Immature natural killer cell (primary cell): ENCODE measurements at regions not wholly inside any gene's neighbourhood (a gene's known extent, or its start where the extent isn't known, plus 50 kb on each side); places are given as distances from the start of the nearest gene placed in this dataset.

Experiments
- DNase-seq, 3 donors: peaks; one replicate each; pipeline ENCODE4 v3.0.0; 2022; ENCODE audit warnings: mixed read lengths in 1 of 3
- H3K27ac Mint-ChIP-seq, 6 donors: one replicate each; pipeline ENCODE4 v1.8.0; 2020; ENCODE audit warnings: mixed read lengths in 6 of 6, mild to moderate bottlenecking in 5 of 6, inconsistent platforms in 4 of 6, moderate library complexity in 3 of 6
- H3K27me3 Mint-ChIP-seq, 3 donors: one replicate each; pipeline ENCODE4 v1.8.0; 2020 to 2021; ENCODE audit warnings: low read depth in 3 of 3, mild to moderate bottlenecking in 3 of 3, mixed read lengths in 3 of 3, moderate library complexity in 3 of 3, inconsistent platforms in 1 of 3
- H3K36me3 Mint-ChIP-seq, 3 donors: one replicate each; pipeline ENCODE4 v1.8.0; 2020; ENCODE audit warnings: mixed read lengths in 3 of 3, inconsistent platforms in 2 of 3, mild to moderate bottlenecking in 2 of 3
- H3K4me1 Mint-ChIP-seq, 2 donors: one replicate each; pipeline ENCODE4 v1.8.0; 2020; ENCODE audit warnings: inconsistent platforms in 2 of 2, mild to moderate bottlenecking in 2 of 2, mixed read lengths in 2 of 2, moderate library complexity in 1 of 2
- H3K4me3 Mint-ChIP-seq, 5 donors: one replicate each; pipeline ENCODE4 v1.8.0; 2020; ENCODE audit warnings: mild to moderate bottlenecking in 5 of 5, mixed read lengths in 5 of 5, inconsistent platforms in 3 of 5, moderate library complexity in 3 of 5
- H3K9me3 Mint-ChIP-seq, 6 donors: one replicate each; pipeline ENCODE4 v1.8.0; 2020; ENCODE audit warnings: mild to moderate bottlenecking in 6 of 6, mixed read lengths in 6 of 6, inconsistent platforms in 4 of 6, moderate library complexity in 3 of 6

DNA sequence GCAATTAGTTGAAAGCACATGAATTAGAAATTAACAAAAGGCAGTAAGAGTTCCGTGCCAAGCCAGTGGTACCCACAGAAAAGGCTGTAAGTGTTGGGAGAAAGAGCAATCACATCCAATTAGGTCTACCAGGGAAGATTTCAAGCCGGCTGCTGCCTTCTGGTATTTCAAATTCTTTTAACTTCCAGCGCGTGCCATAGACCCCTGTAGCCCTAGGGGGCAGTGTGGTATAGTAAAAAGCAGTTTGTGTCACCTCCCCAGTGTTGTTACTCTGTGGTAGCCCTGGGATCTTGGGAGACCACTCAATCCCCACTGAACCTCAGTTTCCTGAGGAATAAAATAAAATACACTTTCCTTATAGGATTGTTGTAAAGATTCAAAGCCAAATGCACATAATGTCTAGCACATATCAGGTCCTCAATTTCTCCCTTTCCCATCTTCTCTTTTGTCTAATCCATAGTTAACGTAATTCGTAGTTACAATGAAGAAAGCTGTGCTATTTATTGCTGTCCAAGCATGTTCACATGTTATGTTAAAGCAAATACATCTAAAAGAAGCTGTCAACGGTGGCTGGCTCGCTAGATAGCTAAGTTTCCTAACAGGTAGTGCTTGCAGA lies 230.2 kb downstream of the TDRD3 start:
- Mint-ChIP-seq H3K4me1 (no peaks in the 10 kb centered on the region), H3K27me3 (peaks cover 0 to 3% (median 0%) of the 10 kb centered on the region in 3 donors), H3K27ac (no peak overlapping the region), H3K4me3 (no peak overlapping the region), H3K36me3 (no peaks in the 10 kb centered on the region), H3K9me3 (peaks cover 0 to 10% (median 2%) of the 10 kb centered on the region in 6 donors)
- no peak for DNase-seq
